Peyer's patch (tissue), 4 donors: ENCODE measurements at regions not wholly inside any gene's neighbourhood (a gene's known extent, or its start where the extent isn't known, plus 50 kb on each side); places are given as distances from the start of the nearest gene placed in this dataset.

Experiments
- CTCF ChIP-seq, 6 experiments: fragments of 450-650 bp in 4 of 6; fragments of 200-600 bp in 2 of 6; sonication (generic) in 1 of 6; IDR thresholded peaks; one replicate each; pipeline ENCODE4 v1.5.1; 2017 to 2019; ENCODE audit warnings: antibody characterized with exemption in 6 of 6, mild to moderate bottlenecking in 3 of 6, moderate library complexity in 1 of 6
- POLR2A ChIP-seq, 2 donors: fragments of 450-650 bp; IDR thresholded peaks; one replicate each; pipeline ENCODE4 v1.5.1; 2017; ENCODE audit warnings: antibody characterized with exemption in 2 of 2, mild to moderate bottlenecking in 2 of 2, moderate library complexity in 2 of 2

- TF ChIP-seq POLR2A (IDR thresholded peaks at IDR 0.05) = no peak
- no peak for TF ChIP-seq CTCF (IDR thresholded peaks at IDR 0.05)
Observed at GRCh38 chr21:15281714-15282113, 216.9 kb upstream of the NRIP1 start.
